ENCODE measurements at regions not wholly inside any gene's neighbourhood (a gene's known extent, or its start where the extent isn't known, plus 50 kb on each side); places are given as distances from the start of the nearest gene placed in this dataset.

GRCh38 chr6:155967322-155967721, 511.7 kb upstream of the NOX3 start:
- Histone ChIP-seq H3K36me3 (no peaks in the 10 kb centered on the region), H3K9me3 (no peaks in the 10 kb centered on the region), H3K4me3 (no peak overlapping the region), H3K4me1 (replicated peaks) (no peaks in the 10 kb centered on the region), H3K27me3 (replicated peaks; ENCODE audit: insufficient read depth) (no peaks in the 10 kb centered on the region), H3K27ac (no peak overlapping the region)
- DNase-seq (ENCODE audit: low spot score) = no peak
- intact Hi-C loops (cut with DNase I) = no loop called here
- WGBS = 83% methylated on average over 3 of the region's 3 CpGs
- TF ChIP-seq POLR2AphosphoS5 (IDR thresholded peaks at IDR 0.05) = no peak
- no peak for TF ChIP-seq POLR2A (IDR thresholded peaks at IDR 0.05)
- TF ChIP-seq CTCF (IDR thresholded peaks at IDR 0.05) = no peak

- Histone ChIP-seq H3K9me3 (no peaks in the 10 kb centered on the region), H3K27ac (no peak overlapping the region), H3K27me3 (replicated peaks; ENCODE audit: insufficient read depth) (no peaks in the 10 kb centered on the region), H3K36me3 (no peaks in the 10 kb centered on the region), H3K4me3 (no peak overlapping the region), H3K4me1 (replicated peaks) (no peaks in the 10 kb centered on the region)
- intact Hi-C loops (cut with DNase I) = no loop called here
- TF ChIP-seq POLR2A (IDR thresholded peaks at IDR 0.05) = no peak
- WGBS = 90% methylated on average over 2 of the region's 2 CpGs
- no peak for DNase-seq (ENCODE audit: low spot score)
Measured at GRCh38 chr6:155964544-155964943, 508.9 kb upstream of the NOX3 start.

GRCh38 chr6:155962276-155962675, 506.6 kb upstream of the NOX3 start:
- Histone ChIP-seq H3K27me3 (replicated peaks; ENCODE audit: insufficient read depth) (no peaks in the 10 kb centered on the region), H3K4me3 (no peak overlapping the region), H3K4me1 (replicated peaks) (no peaks in the 10 kb centered on the region), H3K9me3 (no peaks in the 10 kb centered on the region), H3K36me3 (no peaks in the 10 kb centered on the region), H3K27ac (no peak overlapping the region)
- TF ChIP-seq POLR2AphosphoS5 (IDR thresholded peaks at IDR 0.05) (no peak), CTCF (IDR thresholded peaks at IDR 0.05) (no peak), POLR2A (IDR thresholded peaks at IDR 0.05) (no peak)
- intact Hi-C loops (cut with DNase I) = no loop called here
- WGBS = 90% methylated on average over 1 of the region's 1 CpG
- DNase-seq (ENCODE audit: low spot score) = no peak

- Histone ChIP-seq H3K36me3 (no peaks in the 10 kb centered on the region), H3K27me3 (replicated peaks; ENCODE audit: insufficient read depth) (no peaks in the 10 kb centered on the region), H3K27ac (no peak overlapping the region), H3K4me3 (no peak overlapping the region), H3K4me1 (replicated peaks) (no peaks in the 10 kb centered on the region), H3K9me3 (no peaks in the 10 kb centered on the region)
- no peak for DNase-seq (ENCODE audit: low spot score)
- 47% methylated on average over 6 of the region's 6 CpGs for WGBS
- intact Hi-C loops (cut with DNase I) = no loop called here
- TF ChIP-seq POLR2AphosphoS5 (IDR thresholded peaks at IDR 0.05) = no peak
- no peak for TF ChIP-seq CTCF (IDR thresholded peaks at IDR 0.05)
- TF ChIP-seq POLR2A (IDR thresholded peaks at IDR 0.05) = no peak
Measured at GRCh38 chr6:155959898-155960495, 504.4 kb upstream of the NOX3 start.

GRCh38 chr6:155958550-155958949, 502.9 kb upstream of the NOX3 start:
- Histone ChIP-seq H3K27me3 (replicated peaks; ENCODE audit: insufficient read depth) (no peaks in the 10 kb centered on the region), H3K36me3 (no peaks in the 10 kb centered on the region), H3K4me3 (no peak overlapping the region), H3K27ac (no peak overlapping the region), H3K4me1 (replicated peaks) (no peaks in the 10 kb centered on the region), H3K9me3 (no peaks in the 10 kb centered on the region)
- DNase-seq (ENCODE audit: low spot score) = no peak
- TF ChIP-seq POLR2A (IDR thresholded peaks at IDR 0.05) (no peak), CTCF (IDR thresholded peaks at IDR 0.05) (no peak), POLR2AphosphoS5 (IDR thresholded peaks at IDR 0.05) (no peak)
- intact Hi-C loops (cut with DNase I) = no loop called here
- WGBS = 86% methylated on average over 2 of the region's 2 CpGs

All from prostate gland (tissue), 2 donors.